ENCODE measurements at regions not wholly inside any gene's neighbourhood (a gene's known extent, or its start where the extent isn't known, plus 50 kb on each side); places are given as distances from the start of the nearest gene placed in this dataset.

DNA sequence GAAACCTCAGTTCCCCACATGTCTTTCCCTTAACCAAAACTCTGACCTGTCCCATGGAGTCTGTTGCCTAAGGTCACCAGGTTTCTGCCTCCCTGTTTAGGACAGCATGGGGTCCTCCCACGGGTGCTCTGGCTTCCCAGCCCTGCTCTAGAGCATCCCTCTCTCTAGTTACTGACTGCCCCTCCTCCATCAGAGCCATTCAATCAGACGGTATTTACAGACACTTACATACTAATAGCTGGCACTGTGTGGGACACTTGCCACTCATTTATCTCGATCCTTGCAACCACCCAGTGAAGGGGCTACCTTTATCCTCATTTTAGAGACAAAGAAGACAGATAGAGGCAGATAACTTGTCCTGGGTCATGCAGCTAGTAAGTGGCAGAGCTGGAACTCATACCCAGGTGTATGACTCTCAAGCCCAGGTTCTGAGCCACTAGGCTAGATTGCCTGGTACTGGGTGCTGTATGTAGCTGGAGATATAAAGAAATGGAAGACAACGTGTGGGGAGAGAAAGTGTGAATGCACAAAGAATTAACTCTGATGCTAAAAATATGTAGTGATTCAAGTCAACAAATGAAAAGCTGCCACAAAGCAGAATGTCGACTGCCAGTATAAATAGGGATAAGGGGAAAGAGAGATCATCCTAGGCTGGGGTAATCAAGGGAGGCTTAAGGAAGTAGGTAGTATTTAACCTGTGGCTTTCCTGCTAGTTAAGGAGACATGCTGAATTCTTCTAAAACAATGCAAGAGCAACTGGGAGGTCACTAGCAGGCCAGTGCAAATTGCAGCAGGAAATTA, 52.5 kb upstream of the PDE8B start:
- H3K36me3 Mint-ChIP-seq (ENCODE audit: low read depth), result no peaks in the 10 kb centered on the region
- H3K9me3 Mint-ChIP-seq, result no peaks in the 10 kb centered on the region
- no peak overlapping the region for H3K4me3 Mint-ChIP-seq
- TF ChIP-seq, protein P1, sequence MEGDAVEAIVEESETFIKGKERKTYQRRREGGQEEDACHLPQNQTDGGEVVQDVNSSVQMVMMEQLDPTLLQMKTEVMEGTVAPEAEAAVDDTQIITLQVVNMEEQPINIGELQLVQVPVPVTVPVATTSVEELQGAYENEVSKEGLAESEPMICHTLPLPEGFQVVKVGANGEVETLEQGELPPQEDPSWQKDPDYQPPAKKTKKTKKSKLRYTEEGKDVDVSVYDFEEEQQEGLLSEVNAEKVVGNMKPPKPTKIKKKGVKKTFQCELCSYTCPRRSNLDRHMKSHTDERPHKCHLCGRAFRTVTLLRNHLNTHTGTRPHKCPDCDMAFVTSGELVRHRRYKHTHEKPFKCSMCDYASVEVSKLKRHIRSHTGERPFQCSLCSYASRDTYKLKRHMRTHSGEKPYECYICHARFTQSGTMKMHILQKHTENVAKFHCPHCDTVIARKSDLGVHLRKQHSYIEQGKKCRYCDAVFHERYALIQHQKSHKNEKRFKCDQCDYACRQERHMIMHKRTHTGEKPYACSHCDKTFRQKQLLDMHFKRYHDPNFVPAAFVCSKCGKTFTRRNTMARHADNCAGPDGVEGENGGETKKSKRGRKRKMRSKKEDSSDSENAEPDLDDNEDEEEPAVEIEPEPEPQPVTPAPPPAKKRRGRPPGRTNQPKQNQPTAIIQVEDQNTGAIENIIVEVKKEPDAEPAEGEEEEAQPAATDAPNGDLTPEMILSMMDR (IDR thresholded peaks at IDR 0.05), result no peak
- peaks cover 2% of the 10 kb centered on the region for H3K27me3 Mint-ChIP-seq
- intact Hi-C loops (cut with micrococcal nuclease), result no loop called here
- ATAC-seq, result no peak
- DNase-seq, result no peak
- POLR2A ChIA-PET, result interaction anchor here (0.6 kb wide), 1 partner anchor 14 kb away, joined by 4 read pairs; no protein-coding TSS in a partner anchor
- no peak overlapping the region for H3K27ac Mint-ChIP-seq
- CTCF ChIA-PET, result interaction anchor here (2.1 to 2.7 kb wide), 2 partner anchors 14 to 334 kb away, joined by 4 to 10 read pairs; partner anchors contain the start of gene WDR41
- H3K4me1 Mint-ChIP-seq (ENCODE audit: low read depth), result peaks cover 24% of the 10 kb centered on the region

DNA sequence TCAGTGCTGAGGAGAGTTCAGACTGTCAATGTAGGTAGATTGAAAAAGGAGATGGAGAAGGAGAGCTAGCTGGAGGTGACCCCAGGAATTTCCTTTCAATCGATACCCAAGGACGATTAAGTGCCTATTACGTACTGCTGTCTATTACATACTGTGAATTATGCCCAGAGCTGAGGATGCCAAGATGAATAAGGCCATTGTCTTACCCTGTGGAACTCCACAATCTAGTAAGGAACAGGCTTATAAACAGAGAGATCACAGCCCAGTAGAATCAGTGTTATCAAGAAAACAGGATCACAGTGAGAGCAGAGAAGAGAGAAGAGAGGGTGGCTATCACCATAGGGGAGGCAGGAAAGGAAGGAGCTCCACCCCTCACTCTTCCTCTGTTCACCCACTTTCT, 54.1 kb upstream of the PDE8B start:
- ChIA-PET CTCF (interaction anchor here (0.8 to 2.7 kb wide), 3 partner anchors 12 to 336 kb away, joined by 3 to 22 read pairs (median 10); partner anchors contain the start of gene WDR41), POLR2A (interaction anchor here (1.2 kb wide), 1 partner anchor 13 kb away, joined by 3 read pairs; no protein-coding TSS in a partner anchor)
- TF ChIP-seq, protein P1 (IDR thresholded peaks at IDR 0.05), result no peak
- intact Hi-C loops (cut with micrococcal nuclease), result no loop called here
- Mint-ChIP-seq H3K4me1 (ENCODE audit: low read depth) (peaks cover 24% of the 10 kb centered on the region), H3K27ac (no peak overlapping the region), H3K4me3 (no peak overlapping the region), H3K27me3 (peaks cover 2% of the 10 kb centered on the region), H3K9me3 (no peaks in the 10 kb centered on the region), H3K36me3 (ENCODE audit: low read depth) (no peaks in the 10 kb centered on the region)
- DNase-seq, result no peak
- ATAC-seq, result no peak

DNA sequence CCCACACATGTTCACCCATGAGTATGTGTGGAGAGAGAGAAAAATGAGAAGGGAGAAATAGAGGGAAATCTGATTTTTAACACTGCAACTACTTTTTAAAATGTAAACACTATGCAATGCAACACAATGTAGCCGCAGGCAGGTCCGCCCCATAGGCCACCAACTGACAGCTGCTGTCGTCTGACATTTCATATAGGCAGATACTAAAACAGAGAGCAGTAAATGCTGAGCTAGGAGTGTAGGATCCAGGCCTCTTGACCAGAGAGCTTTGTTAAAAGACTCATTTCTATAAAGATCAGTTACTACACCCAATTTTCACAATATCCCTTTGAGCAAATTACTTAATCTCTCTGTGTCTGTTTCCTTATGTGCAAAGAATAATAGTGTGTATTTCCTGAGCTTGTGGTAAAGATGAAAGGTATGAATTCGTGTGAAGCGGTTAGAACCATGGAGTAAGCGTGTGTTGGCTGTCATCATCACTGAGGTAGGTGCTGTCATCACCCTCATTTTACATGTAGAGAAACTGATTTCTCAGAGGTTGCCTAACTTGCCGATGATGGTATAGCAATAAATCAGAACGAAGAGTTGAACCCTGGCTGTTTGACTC, 55.2 kb upstream of the PDE8B start:
- DNase-seq, result peak; percentile 63

DNA sequence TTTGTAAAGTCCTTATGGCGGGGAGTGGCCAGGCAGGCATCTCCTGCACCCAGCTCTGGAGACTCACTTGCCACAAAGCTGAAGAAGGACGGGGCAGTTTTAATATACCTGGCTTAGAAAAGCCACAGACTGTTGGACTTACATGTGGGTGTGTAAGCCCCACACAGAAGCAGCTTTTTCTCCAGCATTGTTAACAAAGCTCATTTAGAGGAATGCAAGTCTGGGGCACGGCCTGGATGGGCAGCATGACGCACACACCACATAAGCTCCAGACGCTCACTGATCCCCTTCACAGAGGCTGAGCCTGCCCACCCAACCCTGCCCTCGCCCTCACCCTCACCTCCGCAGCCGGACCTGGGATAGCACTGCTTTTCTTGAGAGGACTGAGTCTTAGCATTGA, 58.0 kb upstream of the PDE8B start:
- intact Hi-C loops (cut with micrococcal nuclease), result no loop called here
- TF ChIP-seq, protein P1 (IDR thresholded peaks at IDR 0.05), result no peak
- DNase-seq (no peak), ATAC-seq (no peak)
- Mint-ChIP-seq H3K27ac (no peak overlapping the region), H3K4me1 (ENCODE audit: low read depth) (peaks cover 24% of the 10 kb centered on the region), H3K27me3 (peaks cover 3% of the 10 kb centered on the region), H3K9me3 (no peaks in the 10 kb centered on the region), H3K36me3 (ENCODE audit: low read depth) (no peaks in the 10 kb centered on the region), H3K4me3 (no peak overlapping the region)
- POLR2A ChIA-PET, result interaction anchor here (1.0 kb wide), 1 partner anchor 282 kb away, joined by 4 read pairs; no protein-coding TSS in a partner anchor
- CTCF ChIA-PET, result interaction anchor here (0.7 kb wide), 1 partner anchor 339 kb away, joined by 3 read pairs; the partner anchor contains the start of gene WDR41

More for the DNA sequence above, 55.2 kb upstream of the PDE8B start:
- H3K27ac Mint-ChIP-seq, result peak overlapping the region; percentile 37
- H3K36me3 Mint-ChIP-seq (ENCODE audit: low read depth), result no peaks in the 10 kb centered on the region
- no peak overlapping the region for H3K4me3 Mint-ChIP-seq
- H3K4me1 Mint-ChIP-seq (ENCODE audit: low read depth), result peaks cover 24% of the 10 kb centered on the region
- H3K27me3 Mint-ChIP-seq, result peaks cover 3% of the 10 kb centered on the region
- ATAC-seq, result peak; percentile 93
- H3K9me3 Mint-ChIP-seq, result no peaks in the 10 kb centered on the region
- POLR2A ChIA-PET, result no interaction called here
- intact Hi-C loops (cut with micrococcal nuclease), result no loop called here
- TF ChIP-seq, protein P1 (IDR thresholded peaks at IDR 0.05), result no peak
- CTCF ChIA-PET, result interaction anchor here (0.5 to 2.7 kb wide), 4 partner anchors 9 to 337 kb away, joined by 3 to 22 read pairs (median 7); partner anchors contain the start of gene WDR41
